OCI-LY3 (cell line): ENCODE measurements at regions not wholly inside any gene's neighbourhood (a gene's known extent, or its start where the extent isn't known, plus 50 kb on each side); places are given as distances from the start of the nearest gene placed in this dataset.

Source experiments
- H2AFZ ChIP-seq: fragments of 200-600, 300-600 bp; shearing (Covaris generic); 2 replicates; pipeline ENCODE4 v1.6.0; 2014; ENCODE audit warnings: antibody characterized with exemption, low read depth, low read length
- H3K27ac ChIP-seq: fragments of 200-600, 300-600 bp; sonication (generic); 2 replicates; pipeline ENCODE4 v1.5.1; 2014; ENCODE audit warnings: mild to moderate bottlenecking, low read length, moderate library complexity, mixed read lengths
- H3K27me3 ChIP-seq: fragments of 200-600, 300-600 bp; sonication (generic); 2 replicates; pipeline ENCODE4 v1.6.1; 2014; ENCODE audit warnings: low read depth, low read length, mixed read lengths
- H3K36me3 ChIP-seq: fragments of 200-600, 300-600 bp; sonication (generic); replicated peaks from 2 replicates; pipeline ENCODE3; 2014; ENCODE audit warnings: low read depth, low read length, mixed read lengths
- H3K4me1 ChIP-seq: fragments of 300-600, 200-600 bp; sonication (generic); 2 replicates; pipeline ENCODE4 v1.6.1; 2014; ENCODE audit warnings: low read length, mixed read lengths
- H3K4me2 ChIP-seq: fragments of 200-600, 300-600 bp; sonication (generic); 2 replicates; pipeline ENCODE4 v1.6.1; 2014; ENCODE audit warnings: low read length, mixed read lengths
- H3K4me3 ChIP-seq: fragments of 300-600, 200-600 bp; sonication (generic); 2 replicates; pipeline ENCODE4 v1.5.1; 2014; ENCODE audit warnings: antibody characterized with exemption, mild to moderate bottlenecking, low read length, moderate library complexity
- H3K79me2 ChIP-seq: fragments of 300-600, 200-600 bp; shearing (Covaris generic); 2 replicates; pipeline ENCODE4 v1.6.1; 2014; ENCODE audit warnings: mild to moderate bottlenecking, low read length, mixed read lengths
- H3K9ac ChIP-seq: fragments of 300-600, 200-600 bp; shearing (Covaris generic); 2 replicates; pipeline ENCODE4 v1.6.0; 2014; ENCODE audit warnings: mild to moderate bottlenecking, low read length, moderate library complexity
- H3K9me3 ChIP-seq: fragments of 200-600, 300-600 bp; shearing (Covaris generic); 2 replicates; pipeline ENCODE4 v1.6.1; 2014; ENCODE audit warnings: low read length, mixed read lengths; ENCODE audit not compliant: insufficient read depth
- H4K20me1 ChIP-seq: fragments of 200-600, 300-600 bp; sonication (generic); 2 replicates; pipeline ENCODE4 v1.6.1; 2016; ENCODE audit warnings: low read length, mixed read lengths; ENCODE audit not compliant: insufficient read depth
- CTCF ChIP-seq: fragments of 200-600, 300-600 bp; sonication (generic); IDR thresholded peaks from 2 replicates; pipeline ENCODE4 v1.5.1; 2014; ENCODE audit warnings: antibody characterized with exemption, low read length, low read depth
- EZH2phosphoT487 ChIP-seq: fragments of 200-600 bp; shearing (Covaris generic); IDR thresholded peaks from 2 replicates; pipeline ENCODE4 v1.6.1; 2018; ENCODE audit warnings: antibody characterized with exemption, mixed run types, low read depth

GRCh38 chr4:64130907-64131306 lies 278.3 kb downstream of the TECRL start:
- Histone ChIP-seq H3K27me3 (no peaks in the 10 kb centered on the region), H3K4me1 (no peaks in the 10 kb centered on the region), H3K9me3 (no peaks in the 10 kb centered on the region), H3K4me2 (no peak overlapping the region), H3K27ac (no peak overlapping the region), H2AFZ (no peak overlapping the region), H3K36me3 (no peaks in the 10 kb centered on the region), H4K20me1 (no peaks in the 10 kb centered on the region), H3K9ac (no peak overlapping the region), H3K4me3 (no peak overlapping the region), H3K79me2 (no peaks in the 10 kb centered on the region)
- TF ChIP-seq EZH2phosphoT487 = no peak
- TF ChIP-seq CTCF = no peak

- Histone ChIP-seq H3K27me3 (no peaks in the 10 kb centered on the region), H3K9ac (no peak overlapping the region), H3K27ac (no peak overlapping the region), H3K79me2 (no peaks in the 10 kb centered on the region), H2AFZ (no peak overlapping the region), H3K4me1 (no peaks in the 10 kb centered on the region), H3K4me3 (no peak overlapping the region), H3K4me2 (no peak overlapping the region), H4K20me1 (no peaks in the 10 kb centered on the region), H3K36me3 (no peaks in the 10 kb centered on the region), H3K9me3 (no peaks in the 10 kb centered on the region)
- no peak for TF ChIP-seq EZH2phosphoT487
- no peak for TF ChIP-seq CTCF
These were observed 283.9 kb downstream of the TECRL start for GRCh38 chr4:64125354-64125753.

- no peak for TF ChIP-seq CTCF
- no peak overlapping the region for H3K4me2 ChIP-seq
- H3K27ac ChIP-seq = no peak overlapping the region
- no peaks in the 10 kb centered on the region for H3K79me2 ChIP-seq
- H3K4me1 ChIP-seq = no peaks in the 10 kb centered on the region
- H3K36me3 ChIP-seq = no peaks in the 10 kb centered on the region
- no peak overlapping the region for H2AFZ ChIP-seq
- H3K27me3 ChIP-seq = no peaks in the 10 kb centered on the region
- no peaks in the 10 kb centered on the region for H4K20me1 ChIP-seq
- H3K9me3 ChIP-seq = no peaks in the 10 kb centered on the region
- H3K9ac ChIP-seq = no peak overlapping the region
- H3K4me3 ChIP-seq = no peak overlapping the region
These were observed 287.4 kb downstream of the TECRL start for GRCh38 chr4:64121803-64122202.

GRCh38 chr4:64105903-64106302 lies 303.3 kb downstream of the TECRL start:
- no peak overlapping the region for H3K4me2 ChIP-seq
- TF ChIP-seq EZH2phosphoT487 = no peak
- H3K27ac ChIP-seq = no peak overlapping the region
- H3K4me1 ChIP-seq = no peaks in the 10 kb centered on the region
- H3K36me3 ChIP-seq = no peaks in the 10 kb centered on the region
- H3K9ac ChIP-seq = no peak overlapping the region
- H3K27me3 ChIP-seq = no peaks in the 10 kb centered on the region
- H4K20me1 ChIP-seq = no peaks in the 10 kb centered on the region
- H3K79me2 ChIP-seq = no peaks in the 10 kb centered on the region
- H2AFZ ChIP-seq = no peak overlapping the region
- H3K4me3 ChIP-seq = no peak overlapping the region
- H3K9me3 ChIP-seq = no peaks in the 10 kb centered on the region

- Histone ChIP-seq H3K9me3 (no peaks in the 10 kb centered on the region), H3K27ac (no peak overlapping the region), H3K36me3 (no peaks in the 10 kb centered on the region), H3K4me2 (no peak overlapping the region), H3K79me2 (no peaks in the 10 kb centered on the region), H3K9ac (no peak overlapping the region), H2AFZ (peak overlapping the region; percentile 15; the same call in 1 of the 2 replicates), H3K4me3 (no peak overlapping the region), H4K20me1 (no peaks in the 10 kb centered on the region), H3K4me1 (no peaks in the 10 kb centered on the region), H3K27me3 (no peaks in the 10 kb centered on the region)
- TF ChIP-seq EZH2phosphoT487 (no peak), CTCF (no peak)
These were observed 313.9 kb downstream of the TECRL start for GRCh38 chr4:64095398-64095797.
